Astrocyte of the cerebellum (primary cell): ENCODE measurements at regions not wholly inside any gene's neighbourhood (a gene's known extent, or its start where the extent isn't known, plus 50 kb on each side); places are given as distances from the start of the nearest gene placed in this dataset.

ENCODE experiments used
- DNase-seq: peaks from one replicate; pipeline ENCODE4 v3.0.0-alpha.2; 2011; ENCODE audit warnings: low read depth
- H3K4me3 ChIP-seq: 2 replicates; pipeline ENCODE4 v1.5.1; 2011; ENCODE audit warnings: mild to moderate bottlenecking, low read depth, low read length, moderate library complexity
- in situ Hi-C: cut with HindIII; loops from 2 replicates; pipeline ENCODE4 v1.10.0; 2017; ENCODE audit warnings: low sequenced_read_pairs
- TF ChIP-seq, protein P1 (sequence below): IDR thresholded peaks from 2 replicates; pipeline ENCODE4 v1.5.1; 2012; ENCODE audit warnings: low read length, low read depth, moderate library complexity, mild to moderate bottlenecking; ENCODE audit errors: missing control alignments

DNA sequence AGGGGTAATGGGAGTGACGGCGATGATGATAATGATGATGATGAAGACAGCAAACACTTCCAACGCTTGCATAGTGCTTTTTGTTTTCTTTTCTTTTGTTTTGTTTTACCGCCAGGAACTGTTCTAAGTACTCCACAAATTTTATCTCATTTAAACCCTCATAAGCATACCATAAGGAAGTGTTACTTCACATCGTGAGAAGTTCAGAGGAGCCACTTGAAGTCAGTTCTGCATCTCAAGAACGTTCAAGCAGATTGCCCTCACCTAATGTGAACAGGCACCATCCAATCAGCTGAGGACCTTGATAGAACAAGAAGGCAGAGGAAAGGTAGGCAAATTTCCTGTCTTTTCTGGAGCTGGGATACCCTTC, 104.1 kb downstream of the LSM3 start:
- in situ Hi-C loops, result loop anchor here (25.0 kb wide), 1 partner anchor 180 kb away; no protein-coding TSS in a partner anchor
- DNase-seq, result no peak
- H3K4me3 ChIP-seq, result no peak overlapping the region
- TF ChIP-seq, protein P1, sequence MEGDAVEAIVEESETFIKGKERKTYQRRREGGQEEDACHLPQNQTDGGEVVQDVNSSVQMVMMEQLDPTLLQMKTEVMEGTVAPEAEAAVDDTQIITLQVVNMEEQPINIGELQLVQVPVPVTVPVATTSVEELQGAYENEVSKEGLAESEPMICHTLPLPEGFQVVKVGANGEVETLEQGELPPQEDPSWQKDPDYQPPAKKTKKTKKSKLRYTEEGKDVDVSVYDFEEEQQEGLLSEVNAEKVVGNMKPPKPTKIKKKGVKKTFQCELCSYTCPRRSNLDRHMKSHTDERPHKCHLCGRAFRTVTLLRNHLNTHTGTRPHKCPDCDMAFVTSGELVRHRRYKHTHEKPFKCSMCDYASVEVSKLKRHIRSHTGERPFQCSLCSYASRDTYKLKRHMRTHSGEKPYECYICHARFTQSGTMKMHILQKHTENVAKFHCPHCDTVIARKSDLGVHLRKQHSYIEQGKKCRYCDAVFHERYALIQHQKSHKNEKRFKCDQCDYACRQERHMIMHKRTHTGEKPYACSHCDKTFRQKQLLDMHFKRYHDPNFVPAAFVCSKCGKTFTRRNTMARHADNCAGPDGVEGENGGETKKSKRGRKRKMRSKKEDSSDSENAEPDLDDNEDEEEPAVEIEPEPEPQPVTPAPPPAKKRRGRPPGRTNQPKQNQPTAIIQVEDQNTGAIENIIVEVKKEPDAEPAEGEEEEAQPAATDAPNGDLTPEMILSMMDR, result no peak

- no peak for DNase-seq
- in situ Hi-C loops, result loop anchor here (25.0 kb wide), 1 partner anchor 179 kb away; no protein-coding TSS in a partner anchor
- TF ChIP-seq, protein P1, result no peak
- H3K4me3 ChIP-seq, result no peak overlapping the region
Measured at GRCh38 chr3:14283092-14283812, 104.6 kb downstream of the LSM3 start.

DNA sequence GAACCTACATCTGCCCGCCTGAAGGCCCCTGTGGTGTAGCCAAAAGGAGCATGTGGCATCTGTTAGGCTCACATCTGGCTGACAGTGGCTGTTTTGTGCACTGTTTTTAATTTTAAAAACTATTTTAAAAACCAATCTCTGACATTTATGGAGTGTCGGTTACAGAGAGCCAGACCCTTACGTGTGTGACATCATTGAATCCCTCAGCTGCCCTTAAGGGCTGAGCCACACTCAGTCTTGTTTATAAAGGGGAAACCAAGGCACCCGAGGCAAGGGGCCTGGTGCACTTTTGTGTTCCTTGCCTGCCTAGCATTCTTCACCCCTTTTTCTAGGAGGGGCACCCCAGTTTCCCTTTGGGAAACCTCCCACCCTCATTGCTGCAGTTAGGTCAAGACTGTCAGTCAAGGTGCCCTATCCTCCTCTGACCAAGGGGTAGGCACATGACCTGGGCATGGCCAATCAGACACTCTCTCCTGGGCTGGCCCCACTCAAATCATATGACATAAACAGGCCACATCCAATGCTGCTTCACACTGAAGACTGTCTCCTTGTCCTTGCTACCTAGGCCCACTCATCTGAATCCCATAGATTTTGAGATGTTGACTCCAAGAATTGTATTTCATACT, 105.3 kb downstream of the LSM3 start:
- no peak overlapping the region for H3K4me3 ChIP-seq
- in situ Hi-C loops, result loop anchor here (25.0 kb wide), 1 partner anchor 178 kb away; no protein-coding TSS in a partner anchor
- TF ChIP-seq, protein P1, result no peak
- no peak for DNase-seq

DNA sequence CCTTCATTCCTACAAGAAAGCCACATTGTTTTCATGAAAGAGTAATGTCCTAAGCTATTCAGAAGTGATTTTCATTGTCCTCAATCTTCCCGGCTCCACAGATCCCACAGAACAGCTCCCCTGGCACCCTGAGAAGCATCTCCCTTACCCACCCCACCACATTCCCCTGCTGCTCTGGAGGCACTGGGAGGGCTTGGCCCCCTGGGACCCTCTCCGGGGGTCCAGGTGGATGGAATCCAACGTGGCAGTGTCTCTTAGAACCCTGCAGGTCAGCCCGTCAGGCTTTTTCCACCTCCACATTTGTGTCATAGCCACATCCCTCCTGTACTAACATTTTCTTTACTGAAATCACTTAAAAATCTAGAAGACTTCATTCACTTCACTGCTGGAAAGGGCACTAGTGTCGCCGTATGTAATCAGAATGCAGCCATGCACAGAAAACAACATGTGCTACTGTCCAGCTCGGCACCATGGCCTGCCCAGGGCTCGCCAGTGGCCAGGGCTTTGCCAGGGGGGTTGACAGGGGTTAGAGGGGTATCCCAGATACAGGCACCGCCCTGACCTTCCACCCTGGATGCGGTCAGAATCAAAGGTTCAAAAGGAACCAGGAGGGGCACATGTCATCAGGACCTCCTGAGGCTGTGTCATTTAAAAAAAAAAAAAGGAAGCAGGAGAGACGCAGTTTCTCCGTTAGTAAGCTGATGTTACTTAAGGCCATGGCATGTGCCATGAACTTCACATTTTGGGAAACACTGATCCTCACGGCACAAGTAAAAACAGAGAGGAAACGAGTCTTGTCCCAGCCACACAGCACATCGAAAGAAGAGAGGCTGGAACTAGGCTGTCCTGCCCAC, 106.3 kb downstream of the LSM3 start:
- in situ Hi-C loops, result loop anchor here (25.0 kb wide), 1 partner anchor 177 kb away; no protein-coding TSS in a partner anchor
- H3K4me3 ChIP-seq, result no peak overlapping the region
- TF ChIP-seq, protein P1, result no peak
- no peak for DNase-seq

GRCh38 chr3:14285548-14285925, 106.9 kb downstream of the LSM3 start:
- TF ChIP-seq, protein P1, result no peak
- in situ Hi-C loops, result loop anchor here (25.0 kb wide), 1 partner anchor 177 kb away; no protein-coding TSS in a partner anchor
- no peak for DNase-seq
- H3K4me3 ChIP-seq, result no peak overlapping the region

DNA sequence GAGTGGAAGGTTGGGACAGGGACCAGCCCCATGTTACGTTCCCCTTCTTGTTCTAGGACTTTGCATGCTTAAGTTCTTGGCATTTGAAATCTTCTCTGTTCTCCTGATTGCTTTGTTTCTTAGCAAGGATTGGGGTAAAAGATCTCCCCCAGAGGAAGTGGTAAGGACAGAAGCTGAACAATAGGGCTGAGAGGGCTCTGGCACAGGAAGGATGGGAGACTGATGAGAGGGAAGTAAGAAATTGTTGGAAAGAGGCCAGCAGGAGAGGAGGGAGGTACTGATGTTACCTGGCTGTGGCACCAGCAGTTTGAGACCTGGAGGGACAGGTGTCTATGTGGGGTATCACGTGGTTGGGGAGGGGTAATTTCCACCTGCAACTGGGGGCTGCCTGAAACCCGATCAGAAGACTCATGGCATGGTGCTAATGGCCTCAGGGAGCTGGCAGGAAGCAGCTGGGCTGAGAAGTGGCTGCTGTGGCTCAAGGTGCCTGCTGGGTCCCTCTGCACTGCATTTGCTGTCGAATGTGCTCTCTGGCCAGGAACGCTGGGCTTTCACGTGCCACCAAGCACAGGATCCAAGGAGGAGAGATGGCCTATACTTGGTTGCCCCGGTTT, 108.4 kb downstream of the LSM3 start:
- no peak for DNase-seq
- H3K4me3 ChIP-seq, result no peak overlapping the region
- TF ChIP-seq, protein P1, result no peak
- in situ Hi-C loops, result loop anchor here (25.0 kb wide), 1 partner anchor 175 kb away; no protein-coding TSS in a partner anchor
